A673 (cell line): ENCODE measurements at regions not wholly inside any gene's neighbourhood (a gene's known extent, or its start where the extent isn't known, plus 50 kb on each side); places are given as distances from the start of the nearest gene placed in this dataset.

Experiments used
- EZH2 ChIP-seq: fragments of 200-600 bp; sonication (generic); IDR thresholded peaks from 2 replicates; pipeline ENCODE4 v1.6.1; 2017; ENCODE audit warnings: borderline replicate concordance, low read depth, mild to moderate bottlenecking, mixed read lengths, antibody characterized with exemption, low read length; ENCODE audit not compliant: poor library complexity, severe bottlenecking
- TF ChIP-seq, protein P1 (sequence below): fragments of 300-800, 200-600 bp; sonication (generic); conservative IDR thresholded peaks from 2 replicates; pipeline ENCODE4 v1.5.1; 2017; ENCODE audit warnings: low read depth, mild to moderate bottlenecking, antibody characterized with exemption, low read length, moderate library complexity, mixed read lengths

- TF ChIP-seq, protein P1, sequence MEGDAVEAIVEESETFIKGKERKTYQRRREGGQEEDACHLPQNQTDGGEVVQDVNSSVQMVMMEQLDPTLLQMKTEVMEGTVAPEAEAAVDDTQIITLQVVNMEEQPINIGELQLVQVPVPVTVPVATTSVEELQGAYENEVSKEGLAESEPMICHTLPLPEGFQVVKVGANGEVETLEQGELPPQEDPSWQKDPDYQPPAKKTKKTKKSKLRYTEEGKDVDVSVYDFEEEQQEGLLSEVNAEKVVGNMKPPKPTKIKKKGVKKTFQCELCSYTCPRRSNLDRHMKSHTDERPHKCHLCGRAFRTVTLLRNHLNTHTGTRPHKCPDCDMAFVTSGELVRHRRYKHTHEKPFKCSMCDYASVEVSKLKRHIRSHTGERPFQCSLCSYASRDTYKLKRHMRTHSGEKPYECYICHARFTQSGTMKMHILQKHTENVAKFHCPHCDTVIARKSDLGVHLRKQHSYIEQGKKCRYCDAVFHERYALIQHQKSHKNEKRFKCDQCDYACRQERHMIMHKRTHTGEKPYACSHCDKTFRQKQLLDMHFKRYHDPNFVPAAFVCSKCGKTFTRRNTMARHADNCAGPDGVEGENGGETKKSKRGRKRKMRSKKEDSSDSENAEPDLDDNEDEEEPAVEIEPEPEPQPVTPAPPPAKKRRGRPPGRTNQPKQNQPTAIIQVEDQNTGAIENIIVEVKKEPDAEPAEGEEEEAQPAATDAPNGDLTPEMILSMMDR: peak; percentile 97
- no peak for TF ChIP-seq EZH2
Observed at GRCh38 chr5:61658592-61659008, 326.5 kb downstream of the ZSWIM6 start.
